ENCODE measurements at regions not wholly inside any gene's neighbourhood (a gene's known extent, or its start where the extent isn't known, plus 50 kb on each side); places are given as distances from the start of the nearest gene placed in this dataset.

GRCh38 chr5:40428815-40429214, 250.9 kb upstream of the PTGER4 start:
- TF ChIP-seq, protein P1, sequence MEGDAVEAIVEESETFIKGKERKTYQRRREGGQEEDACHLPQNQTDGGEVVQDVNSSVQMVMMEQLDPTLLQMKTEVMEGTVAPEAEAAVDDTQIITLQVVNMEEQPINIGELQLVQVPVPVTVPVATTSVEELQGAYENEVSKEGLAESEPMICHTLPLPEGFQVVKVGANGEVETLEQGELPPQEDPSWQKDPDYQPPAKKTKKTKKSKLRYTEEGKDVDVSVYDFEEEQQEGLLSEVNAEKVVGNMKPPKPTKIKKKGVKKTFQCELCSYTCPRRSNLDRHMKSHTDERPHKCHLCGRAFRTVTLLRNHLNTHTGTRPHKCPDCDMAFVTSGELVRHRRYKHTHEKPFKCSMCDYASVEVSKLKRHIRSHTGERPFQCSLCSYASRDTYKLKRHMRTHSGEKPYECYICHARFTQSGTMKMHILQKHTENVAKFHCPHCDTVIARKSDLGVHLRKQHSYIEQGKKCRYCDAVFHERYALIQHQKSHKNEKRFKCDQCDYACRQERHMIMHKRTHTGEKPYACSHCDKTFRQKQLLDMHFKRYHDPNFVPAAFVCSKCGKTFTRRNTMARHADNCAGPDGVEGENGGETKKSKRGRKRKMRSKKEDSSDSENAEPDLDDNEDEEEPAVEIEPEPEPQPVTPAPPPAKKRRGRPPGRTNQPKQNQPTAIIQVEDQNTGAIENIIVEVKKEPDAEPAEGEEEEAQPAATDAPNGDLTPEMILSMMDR (IDR thresholded peaks at IDR 0.05), result no peak
- no peak for TF ChIP-seq CEBPB (IDR thresholded peaks at IDR 0.05)
- TF ChIP-seq NR3C1 (IDR thresholded peaks at IDR 0.05), result no peak
